Thyroid gland (tissue), 4 donors: ENCODE measurements at regions not wholly inside any gene's neighbourhood (a gene's known extent, or its start where the extent isn't known, plus 50 kb on each side); places are given as distances from the start of the nearest gene placed in this dataset.

Experiments
- DNase-seq, 2 donors: peaks; one replicate each; pipeline ENCODE4 v3.0.0-alpha.2; 2019
- H3K27ac ChIP-seq, 3 donors: fragments of 200-600 bp; sonication (generic); 1 replicate in 2 of 3; 2 replicates in 1 of 3; pipeline ENCODE4 v1.5.1; 2016 to 2019; ENCODE audit warnings: mild to moderate bottlenecking in 1 of 3, moderate library complexity in 1 of 3
- H3K27me3 ChIP-seq: fragments of 200-600 bp; sonication (generic); one replicate; pipeline ENCODE4 v1.5.1; 2019
- H3K36me3 ChIP-seq, 2 donors: fragments of 200-600 bp; sonication (generic); one replicate each; pipeline ENCODE4 v1.5.1; 2016 to 2019
- H3K4me1 ChIP-seq, 2 donors: fragments of 200-600 bp; sonication (generic); one replicate each; pipeline ENCODE4 v1.5.1; 2017 to 2019
- H3K4me3 ChIP-seq, 3 donors: fragments of 200-600 bp; sonication (generic); replicated peaks in 1 of 3; 1 replicate in 2 of 3; 2 replicates in 1 of 3; pipeline ENCODE4 v1.5.1; 2016; ENCODE audit warnings: mild to moderate bottlenecking in 1 of 3
- H3K9me3 ChIP-seq: fragments of 200-600 bp; sonication (generic); one replicate; pipeline ENCODE4 v1.5.1; 2017
- CTCF ChIP-seq, 6 experiments: fragments of 200-600 bp in 3 of 6; fragments of 450-650 bp in 3 of 6; sonication (generic) in 3 of 6; IDR thresholded peaks; one replicate each; pipeline ENCODE4 v1.5.1; 2016 to 2019; ENCODE audit warnings: antibody characterized with exemption in 6 of 6, mild to moderate bottlenecking in 2 of 6, inconsistent platforms in 1 of 6, moderate library complexity in 1 of 6
- POLR2A ChIP-seq, 2 donors: fragments of 450-650 bp; IDR thresholded peaks; one replicate each; pipeline ENCODE4 v1.6.1; 2017; ENCODE audit warnings: antibody characterized with exemption in 2 of 2, mild to moderate bottlenecking in 2 of 2, moderate library complexity in 1 of 2
- WGBS, 2 donors: methylation state at CpG; one replicate each; pipeline ENCODE4 v1.1.5; 2017; 5-methylcytosine and 5-hydroxymethylcytosine counted together
- intact Hi-C: fragments of 100-400 bp; cut with DNase I; formaldehyde crosslinking; loops from one replicate; pipeline ENCODE4 v1.15.1; 2023

DNA sequence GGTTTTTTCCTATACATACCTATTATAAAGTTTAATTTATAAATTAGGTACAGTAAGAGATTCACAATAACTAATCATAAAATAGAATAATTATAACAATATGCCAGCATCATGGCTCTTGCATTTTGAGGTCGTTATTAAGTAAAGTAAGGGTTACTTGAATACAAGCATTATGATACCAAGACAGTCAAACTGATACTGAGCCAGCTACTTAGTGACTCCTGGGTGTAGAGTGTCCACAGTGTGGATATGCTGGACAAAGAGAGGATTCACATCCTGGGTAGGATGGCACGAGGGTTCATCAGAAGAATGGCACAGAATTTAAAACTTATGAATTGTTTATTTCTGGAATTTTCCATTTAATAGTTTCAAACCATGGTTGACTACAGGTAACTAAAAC, 157.2 kb upstream of the IL12A start:
- no peak overlapping the region for H3K4me3 ChIP-seq
- intact Hi-C loops: no loop called here
- no peak overlapping the region for H3K27ac ChIP-seq
- H3K27me3 ChIP-seq: no peaks in the 10 kb centered on the region
- TF ChIP-seq POLR2A (IDR thresholded peaks at IDR 0.05): no peak
- no peak for TF ChIP-seq CTCF (IDR thresholded peaks at IDR 0.05)
- DNase-seq: no peak
- no peaks in the 10 kb centered on the region for H3K36me3 ChIP-seq
- H3K9me3 ChIP-seq: no peaks in the 10 kb centered on the region
- WGBS, 2 donors: 78 to 83% methylated on average over 2 of the region's 2 CpGs
- H3K4me1 ChIP-seq: no peaks in the 10 kb centered on the region

DNA sequence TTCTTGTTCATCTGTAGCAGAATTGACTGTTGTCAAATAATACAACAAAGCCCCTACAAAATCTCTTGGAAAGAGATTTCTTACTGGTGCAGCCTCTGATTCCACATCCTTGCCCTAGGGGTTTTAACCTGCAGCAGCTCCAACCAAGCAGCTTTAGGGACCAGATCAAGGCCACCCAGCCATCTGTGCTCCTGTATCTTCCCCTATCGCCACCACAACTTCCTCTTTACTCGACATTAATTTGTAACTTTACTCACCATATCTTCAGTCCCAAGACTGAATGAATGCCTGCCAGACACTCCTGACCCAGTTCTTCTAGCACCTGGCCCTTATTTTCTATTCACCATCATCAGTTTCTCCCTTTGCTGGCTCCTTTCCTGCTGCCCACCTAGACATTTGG, 156.6 kb upstream of the IL12A start:
- intact Hi-C loops: no loop called here

GRCh38 chr3:159835126-159835525, 153.5 kb upstream of the IL12A start:
- DNase-seq: no peak
- Histone ChIP-seq H3K4me3 (no peak overlapping the region), H3K36me3 (no peaks in the 10 kb centered on the region), H3K4me1 (peaks cover 0 to 4% of the 10 kb centered on the region in 2 donors), H3K27ac (no peak overlapping the region), H3K27me3 (no peaks in the 10 kb centered on the region), H3K9me3 (no peaks in the 10 kb centered on the region)
- 92 to 97% methylated on average over 1 of the region's 1 CpG for WGBS, 2 donors
- intact Hi-C loops: no loop called here
- TF ChIP-seq CTCF (IDR thresholded peaks at IDR 0.05): no peak
- no peak for TF ChIP-seq POLR2A (IDR thresholded peaks at IDR 0.05)

More for the DNA sequence above, 156.6 kb upstream of the IL12A start:
- no peak for DNase-seq
- Histone ChIP-seq H3K9me3 (no peaks in the 10 kb centered on the region), H3K4me3 (no peak overlapping the region), H3K27me3 (no peaks in the 10 kb centered on the region), H3K36me3 (no peaks in the 10 kb centered on the region), H3K4me1 (no peaks in the 10 kb centered on the region), H3K27ac (no peak overlapping the region)
- TF ChIP-seq CTCF (IDR thresholded peaks at IDR 0.05) (no peak), POLR2A (IDR thresholded peaks at IDR 0.05) (no peak)
- WGBS, 2 donors: 82 to 83% methylated on average over 2 of the region's 2 CpGs

GRCh38 chr3:159837725-159838124, 150.9 kb upstream of the IL12A start:
- no peak for DNase-seq
- no peak overlapping the region for H3K4me3 ChIP-seq
- H3K4me1 ChIP-seq: peaks cover 0 to 4% of the 10 kb centered on the region in 2 donors
- 74 to 78% methylated on average over 3 of the region's 3 CpGs for WGBS, 2 donors
- no peak overlapping the region for H3K27ac ChIP-seq
- TF ChIP-seq CTCF (IDR thresholded peaks at IDR 0.05) (no peak), POLR2A (IDR thresholded peaks at IDR 0.05) (no peak)
- intact Hi-C loops: no loop called here
- no peaks in the 10 kb centered on the region for H3K9me3 ChIP-seq
- no peaks in the 10 kb centered on the region for H3K27me3 ChIP-seq
- H3K36me3 ChIP-seq: no peaks in the 10 kb centered on the region

DNA sequence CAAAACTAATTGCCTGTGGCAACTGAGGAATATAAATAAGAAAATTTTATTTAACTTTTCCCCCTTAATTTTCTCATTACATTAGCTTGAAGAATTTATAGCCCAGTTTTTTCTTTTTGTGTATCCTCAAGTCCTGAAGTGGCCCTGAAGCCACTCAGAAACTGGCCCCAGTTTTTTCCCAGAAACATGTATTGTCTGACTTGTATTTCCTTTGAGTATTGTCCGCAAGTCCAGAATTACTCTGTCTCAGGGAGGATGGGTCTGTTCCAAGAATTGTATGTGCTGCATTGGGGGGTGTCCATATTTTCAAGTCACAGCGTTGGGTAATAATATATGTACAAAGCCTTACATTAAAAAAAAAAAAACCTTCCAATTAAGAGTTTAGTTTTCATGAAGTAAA, 149.7 kb upstream of the IL12A start:
- Histone ChIP-seq H3K36me3 (no peaks in the 10 kb centered on the region), H3K27me3 (no peaks in the 10 kb centered on the region), H3K4me1 (peaks cover 1 to 6% of the 10 kb centered on the region in 2 donors), H3K9me3 (no peaks in the 10 kb centered on the region), H3K27ac (no peak overlapping the region), H3K4me3 (no peak overlapping the region)
- TF ChIP-seq POLR2A (IDR thresholded peaks at IDR 0.05) (no peak), CTCF (IDR thresholded peaks at IDR 0.05) (no peak)
- intact Hi-C loops: no loop called here
- no peak for DNase-seq
- 86 to 90% methylated on average over 2 of the region's 2 CpGs for WGBS, 2 donors
